ENCODE measurements at regions not wholly inside any gene's neighbourhood (a gene's known extent, or its start where the extent isn't known, plus 50 kb on each side); places are given as distances from the start of the nearest gene placed in this dataset.
"Not testable (repeated sequence)": the region's sequence is repeated elsewhere in the genome, so short reads cannot be mapped to it uniquely, and the experiment has no call there.

DNA sequence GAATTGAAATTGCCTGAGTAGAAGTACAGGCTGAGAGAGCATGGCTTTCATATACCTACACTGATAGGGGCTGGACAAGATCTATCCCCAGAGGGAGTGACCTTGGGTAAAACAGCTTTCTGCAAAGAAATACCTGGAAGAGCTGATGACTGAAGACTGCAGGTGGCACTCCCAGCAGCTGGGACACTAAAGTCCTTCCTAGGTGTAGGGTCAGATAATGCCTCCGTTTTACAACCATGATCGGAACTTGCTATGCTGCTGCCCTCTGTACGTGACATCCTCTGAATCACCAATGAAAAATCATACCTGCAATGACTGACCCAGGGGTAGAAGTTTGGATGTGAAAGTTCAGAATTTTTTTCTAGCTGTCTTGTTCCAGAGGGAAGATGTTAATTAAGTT, 107.2 kb upstream of the WDR1 start:
- no peaks in the 10 kb centered on the region for H3K36me3 ChIP-seq
- H3K4me1 ChIP-seq: no peaks in the 10 kb centered on the region
- no peak for DNase-seq
- WGBS (ENCODE audit: insufficient coverage, low coverage, low lambda C conversion rate, missing lambda C conversion rate): 80% methylated on average over 1 of the region's 3 CpGs
- no peaks in the 10 kb centered on the region for H3K27me3 ChIP-seq
- H3K4me3 ChIP-seq: no peak overlapping the region
- H3K9me3 ChIP-seq: no peaks in the 10 kb centered on the region
- intact Hi-C loops (cut with DNase I): no loop called here
- no peak overlapping the region for H3K27ac ChIP-seq
- no peak for TF ChIP-seq POLR2A (IDR thresholded peaks at IDR 0.05)
- TF ChIP-seq, protein P1, sequence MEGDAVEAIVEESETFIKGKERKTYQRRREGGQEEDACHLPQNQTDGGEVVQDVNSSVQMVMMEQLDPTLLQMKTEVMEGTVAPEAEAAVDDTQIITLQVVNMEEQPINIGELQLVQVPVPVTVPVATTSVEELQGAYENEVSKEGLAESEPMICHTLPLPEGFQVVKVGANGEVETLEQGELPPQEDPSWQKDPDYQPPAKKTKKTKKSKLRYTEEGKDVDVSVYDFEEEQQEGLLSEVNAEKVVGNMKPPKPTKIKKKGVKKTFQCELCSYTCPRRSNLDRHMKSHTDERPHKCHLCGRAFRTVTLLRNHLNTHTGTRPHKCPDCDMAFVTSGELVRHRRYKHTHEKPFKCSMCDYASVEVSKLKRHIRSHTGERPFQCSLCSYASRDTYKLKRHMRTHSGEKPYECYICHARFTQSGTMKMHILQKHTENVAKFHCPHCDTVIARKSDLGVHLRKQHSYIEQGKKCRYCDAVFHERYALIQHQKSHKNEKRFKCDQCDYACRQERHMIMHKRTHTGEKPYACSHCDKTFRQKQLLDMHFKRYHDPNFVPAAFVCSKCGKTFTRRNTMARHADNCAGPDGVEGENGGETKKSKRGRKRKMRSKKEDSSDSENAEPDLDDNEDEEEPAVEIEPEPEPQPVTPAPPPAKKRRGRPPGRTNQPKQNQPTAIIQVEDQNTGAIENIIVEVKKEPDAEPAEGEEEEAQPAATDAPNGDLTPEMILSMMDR (IDR thresholded peaks at IDR 0.05): no peak
- ATAC-seq: no peak

DNA sequence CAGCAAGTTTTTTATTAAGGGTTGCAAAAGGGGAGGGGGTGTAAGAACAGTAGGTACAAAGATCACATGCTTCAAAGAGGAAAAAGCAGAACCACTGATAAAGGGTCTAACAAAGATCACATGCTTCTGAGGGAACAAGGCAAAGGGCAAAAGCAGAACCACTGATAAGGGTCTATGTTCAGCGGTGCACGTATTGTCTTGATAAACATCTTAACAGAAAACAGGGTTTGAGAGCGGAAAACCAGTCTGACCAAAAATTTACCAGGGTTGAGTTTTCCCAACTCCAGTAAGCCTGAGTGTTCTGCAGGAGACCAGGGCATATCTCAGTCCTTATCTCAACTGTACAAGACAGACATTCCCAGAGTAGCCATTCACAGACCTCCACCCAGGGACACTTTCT, 96.9 kb upstream of the WDR1 start:
- DNase-seq; H3K27ac ChIP-seq; H3K9me3 ChIP-seq; H3K4me3 ChIP-seq; H3K27me3 ChIP-seq; ATAC-seq; H3K4me1 ChIP-seq; H3K36me3 ChIP-seq; intact Hi-C loops (cut with DNase I): not testable (repeated sequence)
- WGBS (ENCODE audit: insufficient coverage, low coverage, low lambda C conversion rate, missing lambda C conversion rate): 49% methylated on average over 3 of the region's 3 CpGs

- Histone ChIP-seq H3K27ac (no peak overlapping the region), H3K9me3 (no peaks in the 10 kb centered on the region), H3K36me3 (no peaks in the 10 kb centered on the region), H3K27me3 (no peaks in the 10 kb centered on the region), H3K4me1 (no peaks in the 10 kb centered on the region), H3K4me3 (no peak overlapping the region)
- 60% methylated on average over 1 of the region's 3 CpGs for WGBS (ENCODE audit: insufficient coverage, low coverage, low lambda C conversion rate, missing lambda C conversion rate)
- intact Hi-C loops (cut with DNase I): no loop called here
- DNase-seq: no peak
- TF ChIP-seq POLR2A (IDR thresholded peaks at IDR 0.05): no peak
- TF ChIP-seq, protein P1 (IDR thresholded peaks at IDR 0.05): no peak
- ATAC-seq: no peak
Measured at GRCh38 chr4:10212901-10213300, 96.3 kb upstream of the WDR1 start.

DNA sequence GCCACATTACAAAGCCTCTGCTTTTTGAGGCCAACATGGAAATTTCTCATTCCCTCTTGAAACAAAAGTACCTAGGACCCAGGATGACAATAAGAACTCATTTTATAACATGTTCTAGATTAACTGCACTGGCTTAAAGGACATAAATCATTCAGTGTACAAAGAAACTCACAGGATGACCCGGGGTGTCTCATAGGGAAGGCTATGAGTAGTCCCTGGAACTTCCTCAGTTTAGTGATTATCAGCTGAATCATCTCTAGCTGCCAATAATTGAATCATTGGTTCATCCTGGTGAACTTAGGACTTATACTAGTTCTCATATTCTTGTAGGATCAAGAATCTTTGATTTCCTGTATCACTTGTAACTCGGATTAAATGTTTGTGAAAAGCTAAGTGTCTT, 95.8 kb upstream of the WDR1 start:
- TF ChIP-seq, protein P1 (IDR thresholded peaks at IDR 0.05): no peak
- TF ChIP-seq POLR2A (IDR thresholded peaks at IDR 0.05): no peak
- DNase-seq: no peak
- H3K9me3 ChIP-seq: no peaks in the 10 kb centered on the region
- no peak for ATAC-seq
- no peaks in the 10 kb centered on the region for H3K4me1 ChIP-seq
- H3K27ac ChIP-seq: no peak overlapping the region
- H3K27me3 ChIP-seq: no peaks in the 10 kb centered on the region
- H3K4me3 ChIP-seq: no peak overlapping the region
- intact Hi-C loops (cut with DNase I): no loop called here
- H3K36me3 ChIP-seq: no peaks in the 10 kb centered on the region
- WGBS (ENCODE audit: insufficient coverage, low coverage, low lambda C conversion rate, missing lambda C conversion rate): 71% methylated on average over 1 of the region's 2 CpGs

DNA sequence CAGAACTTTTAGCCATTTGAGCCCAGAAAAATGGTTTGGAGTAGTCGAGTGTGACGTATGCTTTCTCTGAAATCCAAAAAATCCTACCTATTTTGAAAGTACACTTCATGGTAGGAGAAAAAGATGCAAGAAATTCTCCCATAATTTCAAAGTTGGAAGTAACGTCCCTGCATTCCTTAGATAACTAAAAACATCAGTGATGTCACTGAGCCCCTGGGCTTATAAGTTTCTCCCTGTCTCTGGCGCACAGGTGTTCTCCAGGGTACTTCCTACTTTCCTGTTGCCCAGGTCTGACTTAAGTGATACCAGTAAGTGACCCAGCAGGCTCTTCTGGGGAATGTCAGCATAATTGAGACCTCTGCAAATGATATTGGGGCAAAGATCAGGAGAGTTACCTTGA, 90.5 kb upstream of the WDR1 start:
- intact Hi-C loops (cut with DNase I): no loop called here
- Histone ChIP-seq H3K27me3 (no peaks in the 10 kb centered on the region), H3K4me1 (no peaks in the 10 kb centered on the region), H3K9me3 (no peaks in the 10 kb centered on the region), H3K4me3 (no peak overlapping the region), H3K36me3 (no peaks in the 10 kb centered on the region), H3K27ac (no peak overlapping the region)
- no peak for TF ChIP-seq POLR2A (IDR thresholded peaks at IDR 0.05)
- TF ChIP-seq, protein P1 (IDR thresholded peaks at IDR 0.05): no peak
- DNase-seq (no peak), ATAC-seq (no peak)
- WGBS (ENCODE audit: insufficient coverage, low coverage, low lambda C conversion rate, missing lambda C conversion rate): 47% methylated on average over 4 of the region's 4 CpGs
